DND-41 (cell line): ENCODE measurements at regions not wholly inside any gene's neighbourhood (a gene's known extent, or its start where the extent isn't known, plus 50 kb on each side); places are given as distances from the start of the nearest gene placed in this dataset.

Source experiments
- CTCF ChIP-seq: IDR thresholded peaks from 2 replicates; pipeline ENCODE4 v1.5.1; 2012; ENCODE audit warnings: borderline replicate concordance, low read length, moderate library complexity, mild to moderate bottlenecking; ENCODE audit not compliant: poor library complexity, severe bottlenecking; ENCODE audit errors: extremely low read depth
- EZH2 ChIP-seq: IDR thresholded peaks from 3 replicates; pipeline ENCODE4 v1.6.1; 2012; ENCODE audit warnings: borderline replicate concordance, low read depth, mild to moderate bottlenecking, moderate library complexity, low read length, inconsistent platforms; ENCODE audit not compliant: severe bottlenecking

DNA sequence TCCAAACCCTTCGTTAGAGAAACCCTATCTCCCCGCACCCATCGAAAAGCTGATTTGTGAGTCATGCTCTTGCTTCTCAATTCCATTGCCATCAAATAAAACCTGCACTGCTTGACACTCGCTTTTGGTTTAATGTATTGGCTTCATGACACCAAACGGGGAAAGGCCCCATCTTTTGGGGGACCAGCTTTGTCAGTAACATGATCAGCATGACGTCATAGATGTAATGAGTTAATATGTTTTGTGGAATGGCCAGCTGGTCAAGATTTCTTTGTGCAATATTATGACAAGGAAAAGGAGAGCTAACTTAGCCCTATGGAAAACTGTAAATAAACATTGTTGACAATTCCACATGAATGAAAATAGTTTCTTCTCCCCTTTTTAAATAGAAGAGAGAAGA is 1260.5 kb upstream of the CELF2 start:
- TF ChIP-seq CTCF (no peak), EZH2 (no peak)
